ENCODE measurements at regions not wholly inside any gene's neighbourhood (a gene's known extent, or its start where the extent isn't known, plus 50 kb on each side); places are given as distances from the start of the nearest gene placed in this dataset.

DNA sequence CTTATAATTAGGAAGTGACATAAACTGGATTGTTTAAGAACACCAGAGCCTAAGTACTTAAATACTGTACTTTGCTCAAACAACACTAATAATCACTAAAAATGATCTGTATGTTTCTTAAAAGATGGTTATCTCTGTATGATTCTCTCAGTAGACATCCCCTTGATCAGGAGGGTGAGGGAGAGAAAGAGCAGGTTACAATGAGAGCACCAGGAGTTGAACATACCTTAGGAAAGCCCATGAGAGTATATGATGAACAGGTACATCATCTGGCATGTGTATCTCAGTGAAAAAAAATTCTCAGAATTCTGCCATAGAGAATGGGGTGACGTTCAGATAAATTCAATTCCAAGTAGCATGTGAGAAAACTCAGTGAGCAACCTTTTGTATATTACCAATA, 59.9 kb upstream of the IL2 start (continued):
- TF ChIP-seq MXD4 (CRISPR knock-in tag; IDR thresholded peaks at IDR 0.05; ENCODE audit: borderline replicate concordance), result no peak
- TF ChIP-seq, protein P1, sequence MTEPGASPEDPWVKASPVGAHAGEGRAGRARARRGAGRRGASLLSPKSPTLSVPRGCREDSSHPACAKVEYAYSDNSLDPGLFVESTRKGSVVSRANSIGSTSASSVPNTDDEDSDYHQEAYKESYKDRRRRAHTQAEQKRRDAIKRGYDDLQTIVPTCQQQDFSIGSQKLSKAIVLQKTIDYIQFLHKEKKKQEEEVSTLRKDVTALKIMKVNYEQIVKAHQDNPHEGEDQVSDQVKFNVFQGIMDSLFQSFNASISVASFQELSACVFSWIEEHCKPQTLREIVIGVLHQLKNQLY (CRISPR knock-in tag; IDR thresholded peaks at IDR 0.05), result no peak

DNA sequence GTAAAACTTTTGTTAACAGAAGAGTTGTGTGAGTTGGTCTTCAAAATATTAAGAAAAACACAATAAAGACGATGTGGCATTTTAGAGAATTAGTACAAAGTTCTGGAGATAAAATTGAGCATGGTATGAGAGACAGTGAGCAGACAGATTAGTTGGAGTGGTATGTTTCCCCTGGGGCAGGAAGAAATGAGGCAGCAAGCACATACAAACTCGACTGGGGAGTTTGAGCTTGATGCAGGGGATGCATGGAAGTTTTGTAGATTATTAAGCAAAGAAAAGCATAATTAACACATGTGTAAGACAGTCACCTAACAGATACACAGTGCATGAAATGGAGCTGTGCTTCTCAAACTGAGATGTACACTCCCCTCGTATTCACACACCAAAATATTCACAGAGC, 58.1 kb upstream of the IL2 start:
- Mint-ChIP-seq H3K4me1 (peaks cover 3% of the 10 kb centered on the region; the same call in 1 of the 2 replicates), H3K27ac (no peak overlapping the region), H3K4me3 (no peak overlapping the region), H3K9me3 (peaks cover 16% of the 10 kb centered on the region), H3K36me3 (no peaks in the 10 kb centered on the region), H3K27me3 (ENCODE audit: low read depth) (no peaks in the 10 kb centered on the region)
- ATAC-seq, result no peak
- POLR2A ChIA-PET, result no interaction called here
- no peak for TF ChIP-seq ZNF416 (CRISPR knock-in tag; IDR thresholded peaks at IDR 0.05)
- TF ChIP-seq ZNF263 (CRISPR knock-in tag; IDR thresholded peaks at IDR 0.05; ENCODE audit: low read depth), result no peak
- no peak for TF ChIP-seq SMAD3 (CRISPR knock-in tag; IDR thresholded peaks at IDR 0.05; ENCODE audit: borderline replicate concordance)
- TF ChIP-seq, protein P2, sequence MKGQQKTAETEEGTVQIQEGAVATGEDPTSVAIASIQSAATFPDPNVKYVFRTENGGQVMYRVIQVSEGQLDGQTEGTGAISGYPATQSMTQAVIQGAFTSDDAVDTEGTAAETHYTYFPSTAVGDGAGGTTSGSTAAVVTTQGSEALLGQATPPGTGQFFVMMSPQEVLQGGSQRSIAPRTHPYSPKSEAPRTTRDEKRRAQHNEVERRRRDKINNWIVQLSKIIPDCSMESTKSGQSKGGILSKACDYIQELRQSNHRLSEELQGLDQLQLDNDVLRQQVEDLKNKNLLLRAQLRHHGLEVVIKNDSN (CRISPR knock-in tag; IDR thresholded peaks at IDR 0.05), result no peak
- no peak for TF ChIP-seq ZBTB21 (CRISPR knock-in tag; IDR thresholded peaks at IDR 0.05; ENCODE audit: borderline replicate concordance)
- TF ChIP-seq CREB1 (CRISPR knock-in tag; IDR thresholded peaks at IDR 0.05), result no peak
- no peak for TF ChIP-seq ZNF396 (CRISPR knock-in tag; IDR thresholded peaks at IDR 0.05; ENCODE audit: borderline replicate concordance)
- TF ChIP-seq NFYB (CRISPR knock-in tag; conservative IDR thresholded peaks at IDR 0.05; ENCODE audit: low read depth), result no peak
- no peak for TF ChIP-seq ETV6 (CRISPR knock-in tag; IDR thresholded peaks at IDR 0.05)
- TF ChIP-seq, protein P3, sequence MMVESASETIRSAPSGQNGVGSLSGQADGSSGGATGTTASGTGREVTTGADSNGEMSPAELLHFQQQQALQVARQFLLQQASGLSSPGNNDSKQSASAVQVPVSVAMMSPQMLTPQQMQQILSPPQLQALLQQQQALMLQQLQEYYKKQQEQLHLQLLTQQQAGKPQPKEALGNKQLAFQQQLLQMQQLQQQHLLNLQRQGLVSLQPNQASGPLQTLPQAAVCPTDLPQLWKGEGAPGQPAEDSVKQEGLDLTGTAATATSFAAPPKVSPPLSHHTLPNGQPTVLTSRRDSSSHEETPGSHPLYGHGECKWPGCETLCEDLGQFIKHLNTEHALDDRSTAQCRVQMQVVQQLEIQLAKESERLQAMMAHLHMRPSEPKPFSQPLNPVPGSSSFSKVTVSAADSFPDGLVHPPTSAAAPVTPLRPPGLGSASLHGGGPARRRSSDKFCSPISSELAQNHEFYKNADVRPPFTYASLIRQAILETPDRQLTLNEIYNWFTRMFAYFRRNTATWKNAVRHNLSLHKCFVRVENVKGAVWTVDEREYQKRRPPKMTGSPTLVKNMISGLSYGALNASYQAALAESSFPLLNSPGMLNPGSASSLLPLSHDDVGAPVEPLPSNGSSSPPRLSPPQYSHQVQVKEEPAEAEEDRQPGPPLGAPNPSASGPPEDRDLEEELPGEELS (CRISPR knock-in tag; IDR thresholded peaks at IDR 0.05), result no peak
- TF ChIP-seq GTF2I (CRISPR knock-in tag; conservative IDR thresholded peaks at IDR 0.05), result no peak
- TF ChIP-seq, protein P4, sequence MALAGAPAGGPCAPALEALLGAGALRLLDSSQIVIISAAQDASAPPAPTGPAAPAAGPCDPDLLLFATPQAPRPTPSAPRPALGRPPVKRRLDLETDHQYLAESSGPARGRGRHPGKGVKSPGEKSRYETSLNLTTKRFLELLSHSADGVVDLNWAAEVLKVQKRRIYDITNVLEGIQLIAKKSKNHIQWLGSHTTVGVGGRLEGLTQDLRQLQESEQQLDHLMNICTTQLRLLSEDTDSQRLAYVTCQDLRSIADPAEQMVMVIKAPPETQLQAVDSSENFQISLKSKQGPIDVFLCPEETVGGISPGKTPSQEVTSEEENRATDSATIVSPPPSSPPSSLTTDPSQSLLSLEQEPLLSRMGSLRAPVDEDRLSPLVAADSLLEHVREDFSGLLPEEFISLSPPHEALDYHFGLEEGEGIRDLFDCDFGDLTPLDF (CRISPR knock-in tag; IDR thresholded peaks at IDR 0.05), result no peak
- no peak for TF ChIP-seq ZNF121 (CRISPR knock-in tag; IDR thresholded peaks at IDR 0.05)
- no peak for TF ChIP-seq FOXJ3 (CRISPR knock-in tag; IDR thresholded peaks at IDR 0.05; ENCODE audit: borderline replicate concordance)
- no peak for TF ChIP-seq ZNF232 (CRISPR knock-in tag; IDR thresholded peaks at IDR 0.05)
- TF ChIP-seq, protein P5, sequence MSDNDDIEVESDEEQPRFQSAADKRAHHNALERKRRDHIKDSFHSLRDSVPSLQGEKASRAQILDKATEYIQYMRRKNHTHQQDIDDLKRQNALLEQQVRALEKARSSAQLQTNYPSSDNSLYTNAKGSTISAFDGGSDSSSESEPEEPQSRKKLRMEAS (CRISPR knock-in tag; IDR thresholded peaks at IDR 0.05), result no peak
- TF ChIP-seq FOXK1 (CRISPR knock-in tag; IDR thresholded peaks at IDR 0.05), result no peak
- no peak for TF ChIP-seq NFE2L1 (CRISPR knock-in tag; IDR thresholded peaks at IDR 0.05)
- no peak for TF ChIP-seq ZNF423 (CRISPR knock-in tag; IDR thresholded peaks at IDR 0.05)
- DNase-seq (ENCODE audit: low spot score), result no peak
- CTCF ChIA-PET, result no interaction called here

DNA sequence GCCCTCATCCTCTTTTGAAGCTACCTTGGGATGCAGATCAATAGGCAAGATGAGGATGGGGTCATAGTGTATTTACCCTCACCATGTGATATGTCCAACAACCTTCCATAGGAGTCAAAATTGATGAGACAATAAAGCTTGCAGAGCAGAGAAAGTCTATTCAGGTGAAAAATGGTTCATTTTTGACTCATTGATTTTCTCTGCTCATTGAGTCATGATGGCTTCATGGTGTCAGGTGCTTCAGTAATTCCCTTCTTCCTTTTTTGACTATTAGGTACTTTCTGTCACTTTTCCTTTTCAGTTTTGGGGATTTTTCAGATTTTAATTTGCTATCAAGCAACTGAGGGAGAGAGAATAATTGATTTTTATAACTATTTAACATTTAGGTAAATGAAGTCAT, 55.9 kb upstream of the IL2 start:
- CTCF ChIA-PET, result no interaction called here
- DNase-seq (ENCODE audit: low spot score) (no peak), ATAC-seq (no peak)
- Mint-ChIP-seq H3K27ac (no peak overlapping the region), H3K36me3 (no peaks in the 10 kb centered on the region), H3K27me3 (ENCODE audit: low read depth) (no peaks in the 10 kb centered on the region), H3K9me3 (no peaks in the 10 kb centered on the region), H3K4me3 (no peak overlapping the region), H3K4me1 (peaks cover 3% of the 10 kb centered on the region; the same call in 1 of the 2 replicates)
- no peak for TF ChIP-seq GRHL2 (CRISPR knock-in tag; IDR thresholded peaks at IDR 0.05; ENCODE audit: insufficient replicate concordance, severe bottlenecking)
- TF ChIP-seq, protein P6, sequence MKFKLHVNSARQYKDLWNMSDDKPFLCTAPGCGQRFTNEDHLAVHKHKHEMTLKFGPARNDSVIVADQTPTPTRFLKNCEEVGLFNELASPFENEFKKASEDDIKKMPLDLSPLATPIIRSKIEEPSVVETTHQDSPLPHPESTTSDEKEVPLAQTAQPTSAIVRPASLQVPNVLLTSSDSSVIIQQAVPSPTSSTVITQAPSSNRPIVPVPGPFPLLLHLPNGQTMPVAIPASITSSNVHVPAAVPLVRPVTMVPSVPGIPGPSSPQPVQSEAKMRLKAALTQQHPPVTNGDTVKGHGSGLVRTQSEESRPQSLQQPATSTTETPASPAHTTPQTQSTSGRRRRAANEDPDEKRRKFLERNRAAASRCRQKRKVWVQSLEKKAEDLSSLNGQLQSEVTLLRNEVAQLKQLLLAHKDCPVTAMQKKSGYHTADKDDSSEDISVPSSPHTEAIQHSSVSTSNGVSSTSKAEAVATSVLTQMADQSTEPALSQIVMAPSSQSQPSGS (CRISPR knock-in tag; IDR thresholded peaks at IDR 0.05; ENCODE audit: borderline replicate concordance, low read depth), result no peak
- TF ChIP-seq CREM (CRISPR knock-in tag; IDR thresholded peaks at IDR 0.05), result no peak
- TF ChIP-seq, protein P7, sequence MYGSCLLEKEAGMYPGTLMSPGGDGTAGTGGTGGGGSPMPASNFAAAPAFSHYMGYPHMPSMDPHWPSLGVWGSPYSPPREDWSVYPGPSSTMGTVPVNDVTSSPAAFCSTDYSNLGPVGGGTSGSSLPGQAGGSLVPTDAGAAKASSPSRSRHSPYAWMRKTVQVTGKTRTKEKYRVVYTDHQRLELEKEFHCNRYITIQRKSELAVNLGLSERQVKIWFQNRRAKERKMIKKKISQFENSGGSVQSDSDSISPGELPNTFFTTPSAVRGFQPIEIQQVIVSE (CRISPR knock-in tag; IDR thresholded peaks at IDR 0.05; ENCODE audit: borderline replicate concordance), result no peak
- TF ChIP-seq NFE2L1 (CRISPR knock-in tag; IDR thresholded peaks at IDR 0.05), result no peak
- no peak for TF ChIP-seq TP53 (CRISPR knock-in tag; IDR thresholded peaks at IDR 0.05)
- TF ChIP-seq, protein P8, sequence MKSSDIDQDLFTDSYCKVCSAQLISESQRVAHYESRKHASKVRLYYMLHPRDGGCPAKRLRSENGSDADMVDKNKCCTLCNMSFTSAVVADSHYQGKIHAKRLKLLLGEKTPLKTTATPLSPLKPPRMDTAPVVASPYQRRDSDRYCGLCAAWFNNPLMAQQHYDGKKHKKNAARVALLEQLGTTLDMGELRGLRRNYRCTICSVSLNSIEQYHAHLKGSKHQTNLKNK (CRISPR knock-in tag; IDR thresholded peaks at IDR 0.05), result no peak
- TF ChIP-seq SP1 (CRISPR knock-in tag; conservative IDR thresholded peaks at IDR 0.05), result no peak
- POLR2A ChIA-PET, result no interaction called here

Data from WTC11 (cell line).